ENCODE measurements at regions not wholly inside any gene's neighbourhood (a gene's known extent, or its start where the extent isn't known, plus 50 kb on each side); places are given as distances from the start of the nearest gene placed in this dataset.

- ATAC-seq (no peak), DNase-seq (peak; percentile 39)
- CTCF ChIA-PET = interaction anchor here (1.1 to 5.9 kb wide), 2 partner anchors 76 to 277 kb away, joined by 4 to 43 read pairs; partner anchors contain the start of gene GADD45G
- no peak overlapping the region for H3K27ac Mint-ChIP-seq
- H3K4me1 Mint-ChIP-seq = no peaks in the 10 kb centered on the region
- no peaks in the 10 kb centered on the region for H3K27me3 Mint-ChIP-seq
- no peaks in the 10 kb centered on the region for H3K9me3 Mint-ChIP-seq (ENCODE audit: low read depth)
- H3K4me3 Mint-ChIP-seq = no peak overlapping the region
- H3K36me3 Mint-ChIP-seq = no peaks in the 10 kb centered on the region
These were observed 274.5 kb downstream of the GADD45G start for GRCh38 chr9:89879276-89879675.

GRCh38 chr9:89879701-89880100 lies 274.9 kb downstream of the GADD45G start:
- no peaks in the 10 kb centered on the region for H3K27me3 Mint-ChIP-seq
- H3K36me3 Mint-ChIP-seq = no peaks in the 10 kb centered on the region
- CTCF ChIA-PET = interaction anchor here (1.1 to 5.9 kb wide), 2 partner anchors 76 to 277 kb away, joined by 4 to 43 read pairs; partner anchors contain the start of gene GADD45G
- ATAC-seq = no peak
- peak; percentile 29 for DNase-seq
- H3K27ac Mint-ChIP-seq = no peak overlapping the region
- no peaks in the 10 kb centered on the region for H3K9me3 Mint-ChIP-seq (ENCODE audit: low read depth)
- no peak overlapping the region for H3K4me3 Mint-ChIP-seq
- H3K4me1 Mint-ChIP-seq = no peaks in the 10 kb centered on the region

- DNase-seq = peak; percentile 39
- Mint-ChIP-seq H3K9me3 (ENCODE audit: low read depth) (no peaks in the 10 kb centered on the region), H3K36me3 (no peaks in the 10 kb centered on the region), H3K4me1 (no peaks in the 10 kb centered on the region), H3K27ac (no peak overlapping the region), H3K27me3 (no peaks in the 10 kb centered on the region), H3K4me3 (no peak overlapping the region)
- CTCF ChIA-PET = interaction anchor here (1.1 to 5.9 kb wide), 2 partner anchors 75 to 277 kb away, joined by 4 to 43 read pairs; partner anchors contain the start of gene GADD45G
- no peak for ATAC-seq
These were observed 275.3 kb downstream of the GADD45G start for GRCh38 chr9:89880161-89880560.

DNA sequence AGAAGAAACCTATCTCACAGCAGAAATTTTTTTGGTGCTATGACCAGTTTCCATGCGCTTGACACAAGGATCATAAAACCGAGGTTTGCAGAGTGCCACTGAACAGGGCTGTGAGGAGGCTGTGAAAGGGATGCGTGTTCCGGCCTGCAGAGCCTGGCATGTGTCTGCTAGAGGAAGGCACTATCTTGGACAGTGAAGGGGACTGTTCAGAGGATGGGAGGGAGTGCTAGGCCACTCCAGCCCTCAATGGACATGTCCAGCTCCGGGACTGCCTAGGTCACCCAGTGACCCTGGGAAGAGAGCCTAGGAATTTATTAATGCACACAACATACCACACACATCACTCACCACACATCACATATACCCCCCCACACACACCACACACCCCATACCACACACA lies 275.9 kb downstream of the GADD45G start:
- CTCF ChIA-PET = interaction anchor here (5.9 kb wide), 1 partner anchor 278 kb away, joined by 43 read pairs; the partner anchor contains the start of gene GADD45G
- ATAC-seq (peak; percentile 31), DNase-seq (peak; percentile 39)
- H3K9me3 Mint-ChIP-seq (ENCODE audit: low read depth) = no peaks in the 10 kb centered on the region
- no peaks in the 10 kb centered on the region for H3K36me3 Mint-ChIP-seq
- no peaks in the 10 kb centered on the region for H3K4me1 Mint-ChIP-seq
- no peak overlapping the region for H3K4me3 Mint-ChIP-seq
- H3K27me3 Mint-ChIP-seq = no peaks in the 10 kb centered on the region
- H3K27ac Mint-ChIP-seq = no peak overlapping the region

- Mint-ChIP-seq H3K36me3 (no peaks in the 10 kb centered on the region), H3K27me3 (no peaks in the 10 kb centered on the region), H3K9me3 (ENCODE audit: low read depth) (no peaks in the 10 kb centered on the region), H3K27ac (no peak overlapping the region), H3K4me3 (no peak overlapping the region), H3K4me1 (no peaks in the 10 kb centered on the region)
- ATAC-seq (no peak), DNase-seq (peak; percentile 39)
- CTCF ChIA-PET = no interaction called here
These were observed 276.6 kb downstream of the GADD45G start for GRCh38 chr9:89881431-89881830.

DNA sequence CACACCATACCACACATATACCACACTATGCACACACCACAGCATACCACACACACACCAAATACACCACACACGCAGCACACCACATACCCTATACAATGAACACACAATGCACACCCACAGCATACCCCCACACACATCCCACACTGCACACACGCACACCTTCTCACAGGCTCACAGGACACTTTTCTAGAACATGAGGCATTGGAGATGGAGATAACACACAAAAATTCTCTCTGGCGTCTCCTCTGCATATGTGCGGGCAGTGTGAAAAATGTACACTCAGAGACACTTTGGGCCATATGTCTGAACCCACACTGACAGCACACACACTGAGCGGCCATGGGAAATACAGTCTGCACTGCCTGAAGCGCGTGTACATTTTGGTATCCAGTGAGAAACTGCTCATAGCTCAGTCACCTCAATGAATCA lies 278.1 kb downstream of the GADD45G start:
- Mint-ChIP-seq H3K27ac (no peak overlapping the region), H3K36me3 (no peaks in the 10 kb centered on the region), H3K4me1 (no peaks in the 10 kb centered on the region), H3K9me3 (ENCODE audit: low read depth) (no peaks in the 10 kb centered on the region), H3K4me3 (no peak overlapping the region), H3K27me3 (no peaks in the 10 kb centered on the region)
- DNase-seq (no peak), ATAC-seq (no peak)
- CTCF ChIA-PET = no interaction called here

DNA sequence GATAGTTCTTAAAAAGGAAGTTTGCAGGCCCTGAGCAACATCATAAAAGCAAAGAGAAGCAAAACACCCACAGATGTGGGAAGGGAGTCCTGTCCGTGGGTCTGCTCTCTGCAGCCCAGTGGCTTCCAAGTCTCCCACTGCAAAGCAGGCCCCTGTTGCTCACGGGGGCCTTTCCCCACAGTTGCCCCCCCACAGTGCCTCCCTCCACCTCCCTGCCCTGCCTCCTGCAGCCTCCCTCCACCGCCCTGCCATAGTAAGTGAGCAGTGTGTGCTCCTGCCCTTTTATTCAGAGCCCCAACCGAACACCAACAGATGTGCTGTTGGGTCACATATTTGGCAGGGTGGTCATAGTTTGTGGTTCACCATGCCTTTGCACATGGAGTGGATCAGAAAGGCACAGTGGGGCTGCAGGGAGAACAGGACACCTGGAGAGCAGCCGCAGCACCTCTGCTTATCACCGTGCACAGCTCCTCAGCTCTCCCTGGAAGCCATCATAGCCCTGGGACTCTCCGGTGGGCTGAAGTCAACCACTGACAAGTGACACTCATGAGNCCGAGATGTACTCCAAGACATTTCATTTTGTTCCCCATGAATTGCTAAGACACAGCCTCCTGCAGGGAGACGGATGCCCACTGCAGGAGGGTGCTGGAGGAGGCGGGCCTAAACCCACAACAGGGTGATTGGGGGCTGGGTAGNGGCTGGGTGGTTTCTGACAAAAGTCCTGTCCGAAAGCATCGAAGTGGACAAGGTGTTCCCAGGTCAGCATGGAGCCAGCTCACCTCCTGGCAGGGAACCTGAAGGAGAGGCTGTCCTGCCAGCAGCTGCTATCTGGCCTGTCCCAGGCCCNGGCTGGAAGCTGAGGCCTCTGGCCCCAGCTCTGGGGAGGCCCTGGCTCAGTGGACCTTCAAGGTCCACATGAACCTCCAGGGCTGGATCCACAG lies 278.9 kb downstream of the GADD45G start:
- Mint-ChIP-seq H3K9me3 (ENCODE audit: low read depth) (no peaks in the 10 kb centered on the region), H3K4me3 (no peak overlapping the region), H3K4me1 (no peaks in the 10 kb centered on the region), H3K27me3 (no peaks in the 10 kb centered on the region), H3K27ac (no peak overlapping the region), H3K36me3 (no peaks in the 10 kb centered on the region)
- ATAC-seq = no peak
- peak; percentile 38 for DNase-seq
- CTCF ChIA-PET = no interaction called here

- Mint-ChIP-seq H3K4me1 (no peaks in the 10 kb centered on the region), H3K4me3 (no peak overlapping the region), H3K27ac (no peak overlapping the region), H3K27me3 (no peaks in the 10 kb centered on the region), H3K9me3 (ENCODE audit: low read depth) (no peaks in the 10 kb centered on the region), H3K36me3 (no peaks in the 10 kb centered on the region)
- ATAC-seq (no peak), DNase-seq (no peak)
- CTCF ChIA-PET = no interaction called here
These were observed 279.7 kb downstream of the GADD45G start for GRCh38 chr9:89884356-89885083.

GRCh38 chr9:89885156-89885555 lies 280.3 kb downstream of the GADD45G start:
- Mint-ChIP-seq H3K27me3 (no peaks in the 10 kb centered on the region), H3K36me3 (no peaks in the 10 kb centered on the region), H3K4me3 (no peak overlapping the region), H3K27ac (no peak overlapping the region), H3K9me3 (ENCODE audit: low read depth) (no peaks in the 10 kb centered on the region), H3K4me1 (no peaks in the 10 kb centered on the region)
- ATAC-seq = no peak
- no peak for DNase-seq
- CTCF ChIA-PET = no interaction called here

- DNase-seq (no peak), ATAC-seq (no peak)
- H3K4me1 Mint-ChIP-seq = no peaks in the 10 kb centered on the region
- H3K9me3 Mint-ChIP-seq (ENCODE audit: low read depth) = no peaks in the 10 kb centered on the region
- no peaks in the 10 kb centered on the region for H3K27me3 Mint-ChIP-seq
- no peak overlapping the region for H3K27ac Mint-ChIP-seq
- CTCF ChIA-PET = interaction anchor here (1.2 kb wide), 1 partner anchor 284 kb away, joined by 3 read pairs; no protein-coding TSS in a partner anchor
- no peaks in the 10 kb centered on the region for H3K36me3 Mint-ChIP-seq
- H3K4me3 Mint-ChIP-seq = no peak overlapping the region
These were observed 281.5 kb downstream of the GADD45G start for GRCh38 chr9:89886281-89886700.

GRCh38 chr9:89887286-89887685 lies 282.5 kb downstream of the GADD45G start:
- Mint-ChIP-seq H3K27me3 (no peaks in the 10 kb centered on the region), H3K4me3 (no peak overlapping the region), H3K9me3 (ENCODE audit: low read depth) (no peaks in the 10 kb centered on the region), H3K27ac (no peak overlapping the region), H3K36me3 (no peaks in the 10 kb centered on the region), H3K4me1 (no peaks in the 10 kb centered on the region)
- DNase-seq (no peak), ATAC-seq (no peak)
- CTCF ChIA-PET = interaction anchor here (1.2 kb wide), 1 partner anchor 285 kb away, joined by 3 read pairs; no protein-coding TSS in a partner anchor

GRCh38 chr9:89888233-89888632 lies 283.4 kb downstream of the GADD45G start:
- Mint-ChIP-seq H3K4me1 (no peaks in the 10 kb centered on the region), H3K27ac (no peak overlapping the region), H3K27me3 (no peaks in the 10 kb centered on the region), H3K4me3 (no peak overlapping the region), H3K9me3 (ENCODE audit: low read depth) (no peaks in the 10 kb centered on the region), H3K36me3 (no peaks in the 10 kb centered on the region)
- ATAC-seq = no peak
- peak; percentile 25 for DNase-seq
- CTCF ChIA-PET = interaction anchor here (0.7 kb wide), 1 partner anchor 11 kb away, joined by 3 read pairs; no protein-coding TSS in a partner anchor

- Mint-ChIP-seq H3K27me3 (peaks cover 1% of the 10 kb centered on the region), H3K4me3 (no peak overlapping the region), H3K36me3 (no peaks in the 10 kb centered on the region), H3K27ac (no peak overlapping the region), H3K4me1 (no peaks in the 10 kb centered on the region), H3K9me3 (ENCODE audit: low read depth) (no peaks in the 10 kb centered on the region)
- CTCF ChIA-PET = interaction anchor here (0.7 kb wide), 1 partner anchor 10 kb away, joined by 3 read pairs; no protein-coding TSS in a partner anchor
- no peak for ATAC-seq
- no peak for DNase-seq
These were observed 283.9 kb downstream of the GADD45G start for GRCh38 chr9:89888677-89889076.
